ENCODE measurements at regions not wholly inside any gene's neighbourhood (a gene's known extent, or its start where the extent isn't known, plus 50 kb on each side); places are given as distances from the start of the nearest gene placed in this dataset.

- no peak for DNase-seq (ENCODE audit: low spot score)
- no peaks in the 10 kb centered on the region for H3K36me3 ChIP-seq (ENCODE audit: insufficient read depth, low read length)
- H2AFZ ChIP-seq (ENCODE audit: low read length), result no peak overlapping the region
- H3K4me3 ChIP-seq (ENCODE audit: low read depth, low read length, poor library complexity, severe bottlenecking), result no peak overlapping the region
- H3K79me2 ChIP-seq (ENCODE audit: insufficient read depth, low read depth, low read length), result no peaks in the 10 kb centered on the region
- CTCF ChIA-PET (ENCODE audit: unreplicated experiment), result no interaction called here
- BruUV-seq (replicated peaks), result no TSS peak
- intact Hi-C loops (cut with micrococcal nuclease; ENCODE audit: unreplicated experiment), result no loop called here
- H3K9me2 ChIP-seq (ENCODE audit: insufficient read depth, low read length), result no peaks in the 10 kb centered on the region
- no peak overlapping the region for H3K4me2 ChIP-seq (ENCODE audit: low read length)
- H3K27ac ChIP-seq (ENCODE audit: low read depth, low read length, poor library complexity, severe bottlenecking), result no peak overlapping the region
- H3K9me3 ChIP-seq (ENCODE audit: low read length), result no peaks in the 10 kb centered on the region
- no peaks in the 10 kb centered on the region for H4K20me1 ChIP-seq (ENCODE audit: insufficient read depth, low read length)
- H3K4me1 ChIP-seq (ENCODE audit: insufficient read depth, low read length, poor library complexity, severe bottlenecking), result no peaks in the 10 kb centered on the region
- POLR2A ChIA-PET, result no interaction called here
- no peak for TF ChIP-seq EZH2phosphoT487 (IDR thresholded peaks at IDR 0.05; ENCODE audit: borderline replicate concordance, low read depth, low read length)
- TF ChIP-seq, protein P1, sequence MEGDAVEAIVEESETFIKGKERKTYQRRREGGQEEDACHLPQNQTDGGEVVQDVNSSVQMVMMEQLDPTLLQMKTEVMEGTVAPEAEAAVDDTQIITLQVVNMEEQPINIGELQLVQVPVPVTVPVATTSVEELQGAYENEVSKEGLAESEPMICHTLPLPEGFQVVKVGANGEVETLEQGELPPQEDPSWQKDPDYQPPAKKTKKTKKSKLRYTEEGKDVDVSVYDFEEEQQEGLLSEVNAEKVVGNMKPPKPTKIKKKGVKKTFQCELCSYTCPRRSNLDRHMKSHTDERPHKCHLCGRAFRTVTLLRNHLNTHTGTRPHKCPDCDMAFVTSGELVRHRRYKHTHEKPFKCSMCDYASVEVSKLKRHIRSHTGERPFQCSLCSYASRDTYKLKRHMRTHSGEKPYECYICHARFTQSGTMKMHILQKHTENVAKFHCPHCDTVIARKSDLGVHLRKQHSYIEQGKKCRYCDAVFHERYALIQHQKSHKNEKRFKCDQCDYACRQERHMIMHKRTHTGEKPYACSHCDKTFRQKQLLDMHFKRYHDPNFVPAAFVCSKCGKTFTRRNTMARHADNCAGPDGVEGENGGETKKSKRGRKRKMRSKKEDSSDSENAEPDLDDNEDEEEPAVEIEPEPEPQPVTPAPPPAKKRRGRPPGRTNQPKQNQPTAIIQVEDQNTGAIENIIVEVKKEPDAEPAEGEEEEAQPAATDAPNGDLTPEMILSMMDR (conservative IDR thresholded peaks at IDR 0.05; ENCODE audit: low read length), result no peak
Observed at GRCh38 chr13:84187626-84188025, 305.4 kb upstream of the SLITRK1 start.

DNA sequence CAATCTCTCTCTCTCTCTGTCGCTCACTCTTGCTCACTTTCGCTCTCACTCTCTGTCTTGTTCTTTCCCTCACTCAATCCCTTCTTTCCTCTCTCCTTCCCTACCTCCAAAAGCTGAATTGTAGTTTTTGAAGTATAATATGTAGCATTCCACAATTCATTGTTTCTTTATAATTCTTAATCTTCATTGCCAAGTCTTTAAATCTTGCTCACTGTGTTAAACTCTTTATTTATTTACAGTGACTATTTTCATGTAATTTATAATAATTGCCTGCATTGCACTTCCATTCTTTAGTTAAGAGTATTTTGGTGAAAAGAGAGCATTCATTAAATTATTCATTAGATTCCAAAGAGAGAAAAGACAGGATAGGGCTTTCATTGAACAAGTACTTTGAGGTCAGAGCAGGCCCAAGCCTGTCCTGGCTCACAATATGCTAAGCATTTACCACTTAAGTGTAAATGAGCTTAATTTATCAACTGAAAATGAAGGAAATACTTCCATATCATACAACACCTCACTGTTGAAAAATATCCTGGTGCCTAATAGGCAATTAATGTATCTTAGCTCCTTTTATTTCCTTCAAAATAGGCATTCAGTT, 257.4 kb upstream of the SLITRK1 start:
- H3K4me1 ChIP-seq (ENCODE audit: insufficient read depth, low read length, poor library complexity, severe bottlenecking), result no peaks in the 10 kb centered on the region
- no peak overlapping the region for H3K27ac ChIP-seq (ENCODE audit: low read depth, low read length, poor library complexity, severe bottlenecking)
- no peak for DNase-seq (ENCODE audit: low spot score)
- POLR2A ChIA-PET, result interaction anchor here (0.6 to 1.0 kb wide), 3 partner anchors 28 to 151 kb away, joined by 3 read pairs; no protein-coding TSS in a partner anchor
- H2AFZ ChIP-seq (ENCODE audit: low read length), result no peak overlapping the region
- intact Hi-C loops (cut with micrococcal nuclease; ENCODE audit: unreplicated experiment), result no loop called here
- H3K79me2 ChIP-seq (ENCODE audit: insufficient read depth, low read depth, low read length), result no peaks in the 10 kb centered on the region
- H3K9me3 ChIP-seq (ENCODE audit: low read length), result no peaks in the 10 kb centered on the region
- no peaks in the 10 kb centered on the region for H3K9me2 ChIP-seq (ENCODE audit: insufficient read depth, low read length)
- no peaks in the 10 kb centered on the region for H4K20me1 ChIP-seq (ENCODE audit: insufficient read depth, low read length)
- CTCF ChIA-PET (ENCODE audit: unreplicated experiment), result no interaction called here
- no peak overlapping the region for H3K4me2 ChIP-seq (ENCODE audit: low read length)
- no TSS peak for BruUV-seq (replicated peaks)
- no peak for TF ChIP-seq EZH2phosphoT487 (IDR thresholded peaks at IDR 0.05; ENCODE audit: borderline replicate concordance, low read depth, low read length)
- TF ChIP-seq, protein P1 (conservative IDR thresholded peaks at IDR 0.05; ENCODE audit: low read length), result no peak
- H3K36me3 ChIP-seq (ENCODE audit: insufficient read depth, low read length), result no peaks in the 10 kb centered on the region
- H3K4me3 ChIP-seq (ENCODE audit: low read depth, low read length, poor library complexity, severe bottlenecking), result no peak overlapping the region

DNA sequence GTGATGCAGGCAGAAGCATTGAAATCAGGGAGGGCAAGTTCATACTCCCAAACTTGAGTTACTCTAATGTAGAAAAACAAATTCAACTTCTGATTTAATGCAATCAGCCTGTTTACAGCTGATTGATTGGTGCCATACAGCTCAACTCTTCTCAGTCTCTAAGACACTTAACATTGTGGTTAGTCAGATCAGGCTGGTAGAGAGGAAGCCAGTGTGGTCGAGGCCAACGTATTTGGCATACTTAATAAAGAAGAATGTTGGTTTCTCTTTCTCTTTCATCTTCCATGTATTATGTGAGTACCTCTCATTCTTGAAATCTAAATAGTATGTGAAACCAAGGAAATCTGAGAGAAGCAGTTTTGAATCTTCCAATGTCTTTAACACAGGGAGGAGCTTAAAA, 255.0 kb upstream of the SLITRK1 start:
- ChIA-PET POLR2A (interaction anchor here (0.6 kb wide), 2 partner anchors 82 to 163 kb away, joined by 3 to 5 read pairs; no protein-coding TSS in a partner anchor), CTCF (ENCODE audit: unreplicated experiment) (no interaction called here)
- Histone ChIP-seq H3K9me2 (ENCODE audit: insufficient read depth, low read length) (no peaks in the 10 kb centered on the region), H3K4me3 (ENCODE audit: low read depth, low read length, poor library complexity, severe bottlenecking) (no peak overlapping the region), H4K20me1 (ENCODE audit: insufficient read depth, low read length) (no peaks in the 10 kb centered on the region), H3K79me2 (ENCODE audit: insufficient read depth, low read depth, low read length) (no peaks in the 10 kb centered on the region), H3K27ac (ENCODE audit: low read depth, low read length, poor library complexity, severe bottlenecking) (no peak overlapping the region), H2AFZ (ENCODE audit: low read length) (no peak overlapping the region), H3K36me3 (ENCODE audit: insufficient read depth, low read length) (no peaks in the 10 kb centered on the region), H3K4me1 (ENCODE audit: insufficient read depth, low read length, poor library complexity, severe bottlenecking) (no peaks in the 10 kb centered on the region), H3K4me2 (ENCODE audit: low read length) (no peak overlapping the region), H3K9me3 (ENCODE audit: low read length) (no peaks in the 10 kb centered on the region)
- TF ChIP-seq EZH2phosphoT487 (IDR thresholded peaks at IDR 0.05; ENCODE audit: borderline replicate concordance, low read depth, low read length), result no peak
- TF ChIP-seq, protein P1 (conservative IDR thresholded peaks at IDR 0.05; ENCODE audit: low read length), result no peak
- intact Hi-C loops (cut with micrococcal nuclease; ENCODE audit: unreplicated experiment), result no loop called here
- no TSS peak for BruUV-seq (replicated peaks)
- no peak for DNase-seq (ENCODE audit: low spot score)
